Liver (tissue), 8 donors: ENCODE measurements at regions not wholly inside any gene's neighbourhood (a gene's known extent, or its start where the extent isn't known, plus 50 kb on each side); places are given as distances from the start of the nearest gene placed in this dataset.

Source experiments
- DNase-seq: peaks from one replicate; pipeline ENCODE4 v3.0.0-alpha.2; 2017; ENCODE audit warnings: low spot score
- H3K27ac ChIP-seq, 2 donors: one replicate each; pipeline ENCODE4 v1.7.0; 2013; ENCODE audit warnings: inconsistent platforms in 2 of 2, low read length in 2 of 2, control low read depth in 1 of 2, low read depth in 1 of 2, mild to moderate bottlenecking in 1 of 2
- H3K27me3 ChIP-seq, 4 donors: one replicate each; pipeline versions ENCODE4 v1.6.1 to v1.7.0; 2013; ENCODE audit warnings: low read length in 3 of 4, inconsistent platforms in 1 of 4, mild to moderate bottlenecking in 1 of 4, moderate library complexity in 1 of 4; ENCODE audit not compliant: control insufficient read depth in 4 of 4, insufficient read depth in 4 of 4
- H3K36me3 ChIP-seq, 4 donors: one replicate each; pipeline versions ENCODE4 v1.6.1 to v1.7.0; 2013; ENCODE audit warnings: low read length in 3 of 4, mild to moderate bottlenecking in 3 of 4, low read depth in 1 of 4, moderate library complexity in 1 of 4; ENCODE audit not compliant: control insufficient read depth in 4 of 4, insufficient read depth in 3 of 4
- H3K4me1 ChIP-seq, 4 donors: one replicate each; pipeline versions ENCODE4 v1.6.1 to v1.7.0; 2013; ENCODE audit warnings: low read length in 3 of 4, mild to moderate bottlenecking in 3 of 4, moderate library complexity in 1 of 4; ENCODE audit not compliant: control insufficient read depth in 4 of 4, insufficient read depth in 4 of 4
- H3K4me3 ChIP-seq, 3 donors: one replicate each; pipeline versions ENCODE4 v1.6.1 to v1.7.0; 2013; ENCODE audit warnings: low read length in 3 of 3, control low read depth in 1 of 3, low read depth in 1 of 3, mild to moderate bottlenecking in 1 of 3
- H3K9ac ChIP-seq, 2 donors: one replicate each; pipeline ENCODE4 v1.7.0; 2013; ENCODE audit warnings: low read length in 2 of 2, mild to moderate bottlenecking in 2 of 2, moderate library complexity in 2 of 2, control low read depth in 1 of 2, low read depth in 1 of 2
- H3K9me3 ChIP-seq, 4 donors: one replicate each; pipeline versions ENCODE4 v1.6.1 to v1.7.0; 2013; ENCODE audit warnings: low read length in 3 of 4; ENCODE audit not compliant: control insufficient read depth in 4 of 4
- ATF3 ChIP-seq: IDR thresholded peaks from 2 replicates; pipeline ENCODE4 v1.6.1; 2016; ENCODE audit warnings: antibody characterized with exemption
- CTCF ChIP-seq: fragments of 150-350 bp; IDR thresholded peaks from 2 replicates; pipeline ENCODE4 v1.5.1; 2017; ENCODE audit warnings: improper control_type of control experiment, low read depth, low read length; ENCODE audit not compliant: missing input control
- EGR1 ChIP-seq, 2 donors: IDR thresholded peaks; 2 replicates each; pipeline ENCODE4 v1.6.1; 2016 to 2018; ENCODE audit warnings: antibody characterized with exemption in 2 of 2, low read depth in 2 of 2
- FOXA1 ChIP-seq: IDR thresholded peaks from 2 replicates; pipeline ENCODE4 v1.6.1; 2016; ENCODE audit warnings: antibody characterized with exemption
- FOXA2 ChIP-seq: IDR thresholded peaks from 2 replicates; pipeline ENCODE4 v1.6.1; 2016; ENCODE audit warnings: antibody characterized with exemption
- GABPA ChIP-seq, 2 donors: IDR thresholded peaks in 1 of 2; conservative IDR thresholded peaks in 1 of 2; 2 replicates each; pipeline ENCODE4 v1.6.1; 2016; ENCODE audit warnings: antibody characterized with exemption in 2 of 2, mild to moderate bottlenecking in 1 of 2, moderate library complexity in 1 of 2
- HNF4A ChIP-seq, 2 donors: conservative IDR thresholded peaks; 2 replicates each; pipeline ENCODE4 v1.6.1; 2016; ENCODE audit warnings: antibody characterized with exemption in 2 of 2, mild to moderate bottlenecking in 2 of 2
- HNF4G ChIP-seq: IDR thresholded peaks from 2 replicates; pipeline ENCODE4 v1.6.1; 2016; ENCODE audit warnings: antibody characterized with exemption
- JUND ChIP-seq, 2 donors: IDR thresholded peaks; 2 replicates each; pipeline ENCODE4 v1.6.1; 2016; ENCODE audit warnings: antibody characterized with exemption in 2 of 2
- MAX ChIP-seq: IDR thresholded peaks from 2 replicates; pipeline ENCODE4 v1.6.1; 2016; ENCODE audit warnings: antibody characterized with exemption
- NR2F2 ChIP-seq: IDR thresholded peaks from 2 replicates; pipeline ENCODE4 v1.6.1; 2016; ENCODE audit warnings: antibody characterized with exemption
- RAD21 ChIP-seq, 2 donors: IDR thresholded peaks; 2 replicates each; pipeline ENCODE4 v1.6.1; 2016; ENCODE audit warnings: antibody characterized with exemption in 2 of 2, mild to moderate bottlenecking in 2 of 2
- REST ChIP-seq: IDR thresholded peaks from 2 replicates; pipeline ENCODE4 v1.6.1; 2016; ENCODE audit warnings: antibody characterized with exemption, mild to moderate bottlenecking
- RXRA ChIP-seq, 2 donors: IDR thresholded peaks; 2 replicates each; pipeline ENCODE4 v1.6.1; 2017 to 2018; ENCODE audit warnings: antibody characterized with exemption in 2 of 2, mild to moderate bottlenecking in 1 of 2
- SP1 ChIP-seq: IDR thresholded peaks from 2 replicates; pipeline ENCODE4 v1.6.1; 2018; ENCODE audit warnings: antibody characterized with exemption, mild to moderate bottlenecking
- TAF1 ChIP-seq: conservative IDR thresholded peaks from 2 replicates; pipeline ENCODE4 v1.6.1; 2016; ENCODE audit warnings: antibody characterized with exemption, mild to moderate bottlenecking
- YY1 ChIP-seq: IDR thresholded peaks from 2 replicates; pipeline ENCODE4 v1.6.1; 2016; ENCODE audit warnings: antibody characterized with exemption, mild to moderate bottlenecking
- ZBTB33 ChIP-seq: IDR thresholded peaks from 2 replicates; pipeline ENCODE4 v1.6.1; 2016; ENCODE audit warnings: antibody characterized with exemption
- WGBS: extraction: QIAGEN DNeasy Blood & Tissue Kit; methylation state at CpG from one replicate; pipeline ENCODE4 v1.1.7; 2013; 5-methylcytosine and 5-hydroxymethylcytosine counted together
- donor health status: healthy.
- donor health status: healthy.
- donor health status: healthy.
- donor health status: healthy.
- donor health status: healthy.

GRCh38 chrX:1833656-1834360, 218.9 kb downstream of the ASMT start:
- WGBS = 88% methylated on average over 15 of the region's 15 CpGs
- no peak for DNase-seq
- no peaks in the 10 kb centered on the region for H3K36me3 ChIP-seq

More at GRCh38 chrX:1833656-1834360, 218.9 kb downstream of the ASMT start:
- peaks cover 3 to 12% (median 6%) of the 10 kb centered on the region in 4 donors for H3K9me3 ChIP-seq
- H3K4me1 ChIP-seq = no peaks in the 10 kb centered on the region
- TF ChIP-seq ZBTB33 = no peak
- no peak for TF ChIP-seq SP1
- no peak for TF ChIP-seq EGR1 (IDR thresholded peaks at IDR 0.05; ENCODE audit: low read depth in 2 of 2)
- no peak for TF ChIP-seq HNF4A (conservative IDR thresholded peaks at IDR 0.05)
- no peak for TF ChIP-seq HNF4G
- no peak for TF ChIP-seq GABPA (IDR thresholded peaks at IDR 0.05 in 1 of 2, conservative IDR thresholded peaks at IDR 0.05 in 1 of 2)
- no peak for TF ChIP-seq FOXA1
- no peak for TF ChIP-seq MAX
- no peak for TF ChIP-seq JUND (IDR thresholded peaks at IDR 0.05)
- TF ChIP-seq TAF1 = no peak
- no peak for TF ChIP-seq ATF3
- TF ChIP-seq FOXA2 = no peak
- TF ChIP-seq RAD21 (IDR thresholded peaks at IDR 0.05) = no peak
- no peak for TF ChIP-seq REST
- no peak for TF ChIP-seq YY1
- no peak for TF ChIP-seq NR2F2
- no peak for TF ChIP-seq RXRA (IDR thresholded peaks at IDR 0.05)
- TF ChIP-seq CTCF = no peak
- no peaks in the 10 kb centered on the region for H3K27me3 ChIP-seq
- no peak overlapping the region for H3K4me3 ChIP-seq
- no peak overlapping the region for H3K27ac ChIP-seq
- H3K9ac ChIP-seq = no peak overlapping the region
